Left ventricle myocardium inferior (tissue), 1 donor: ENCODE measurements at regions not wholly inside any gene's neighbourhood (a gene's known extent, or its start where the extent isn't known, plus 50 kb on each side); places are given as distances from the start of the nearest gene placed in this dataset.
"Not testable (repeated sequence)": the region's sequence is repeated elsewhere in the genome, so short reads cannot be mapped to it uniquely, and the experiment has no call there.

ENCODE experiments used
- DNase-seq: peaks from one replicate; pipeline ENCODE4 v3.0.0-alpha.2; 2020
- H3K27ac ChIP-seq: fragments of 200-600 bp; replicated peaks from 2 replicates; pipeline ENCODE4 v1.8.0; 2021
- H3K27me3 ChIP-seq: fragments of 200-600 bp; 2 replicates; pipeline ENCODE4 v1.8.0; 2021; ENCODE audit warnings: low read depth
- H3K36me3 ChIP-seq: fragments of 200-600 bp; 2 replicates; pipeline ENCODE4 v1.8.0; 2021
- H3K4me1 ChIP-seq: fragments of 200-600 bp; 2 replicates; pipeline ENCODE4 v1.8.0; 2021
- H3K4me3 ChIP-seq: fragments of 200-600 bp; 2 replicates; pipeline ENCODE4 v1.8.0; 2021; ENCODE audit warnings: mild to moderate bottlenecking, moderate library complexity
- H3K9me3 ChIP-seq: fragments of 200-600 bp; replicated peaks from 2 replicates; pipeline ENCODE4 v1.8.0; 2021
- intact Hi-C: fragments of 100-400 bp; cut with micrococcal nuclease; formaldehyde crosslinking; loops from one replicate; pipeline ENCODE4 v1.11.0; 2022
- donor health status: DM: no; HTN: yes; CAD: no; lungs with severe emphysema.

- H3K4me1 ChIP-seq, H3K4me3 ChIP-seq, H3K36me3 ChIP-seq, H3K27me3 ChIP-seq, DNase-seq, intact Hi-C loops, H3K9me3 ChIP-seq, H3K27ac ChIP-seq: not testable (repeated sequence)
Measured at GRCh38 chr5:176018598-176018997, 50.5 kb upstream of the THOC3 start.

- H3K27ac ChIP-seq, intact Hi-C loops, H3K9me3 ChIP-seq, H3K27me3 ChIP-seq, H3K4me1 ChIP-seq, H3K36me3 ChIP-seq, DNase-seq, H3K4me3 ChIP-seq: not testable (repeated sequence)
Measured at GRCh38 chr5:176020852-176021251, 52.7 kb upstream of the THOC3 start.

GRCh38 chr5:176023535-176023934 lies 55.4 kb upstream of the THOC3 start:
- H3K27ac ChIP-seq, H3K36me3 ChIP-seq, H3K4me1 ChIP-seq, H3K9me3 ChIP-seq, H3K4me3 ChIP-seq, intact Hi-C loops, H3K27me3 ChIP-seq, DNase-seq: not testable (repeated sequence)

- DNase-seq, H3K27me3 ChIP-seq, intact Hi-C loops, H3K36me3 ChIP-seq, H3K9me3 ChIP-seq, H3K4me3 ChIP-seq, H3K4me1 ChIP-seq, H3K27ac ChIP-seq: not testable (repeated sequence)
Measured at GRCh38 chr5:176029445-176029844, 61.3 kb upstream of the THOC3 start.

GRCh38 chr5:176030361-176031117 lies 62.4 kb upstream of the THOC3 start:
- H3K27me3 ChIP-seq, H3K9me3 ChIP-seq, DNase-seq, H3K4me1 ChIP-seq, H3K36me3 ChIP-seq, intact Hi-C loops, H3K27ac ChIP-seq, H3K4me3 ChIP-seq: not testable (repeated sequence)

GRCh38 chr5:176031118-176031510 lies 63.0 kb upstream of the THOC3 start:
- H3K4me3 ChIP-seq, H3K27me3 ChIP-seq, H3K36me3 ChIP-seq, H3K9me3 ChIP-seq, H3K4me1 ChIP-seq, DNase-seq, intact Hi-C loops, H3K27ac ChIP-seq: not testable (repeated sequence)

- H3K27me3 ChIP-seq, DNase-seq, intact Hi-C loops, H3K36me3 ChIP-seq, H3K4me1 ChIP-seq, H3K4me3 ChIP-seq, H3K27ac ChIP-seq, H3K9me3 ChIP-seq: not testable (repeated sequence)
Measured at GRCh38 chr5:176033186-176033585, 65.1 kb upstream of the THOC3 start.

- intact Hi-C loops, H3K4me1 ChIP-seq, H3K4me3 ChIP-seq, H3K9me3 ChIP-seq, DNase-seq, H3K36me3 ChIP-seq, H3K27ac ChIP-seq: not testable (repeated sequence)
- H3K27me3 ChIP-seq, result peaks cover 15% of the 10 kb centered on the region
Measured at GRCh38 chr5:176034407-176035200, 66.5 kb upstream of the THOC3 start.

- DNase-seq, H3K9me3 ChIP-seq, intact Hi-C loops, H3K4me1 ChIP-seq, H3K36me3 ChIP-seq, H3K27ac ChIP-seq, H3K4me3 ChIP-seq: not testable (repeated sequence)
- H3K27me3 ChIP-seq, result peaks cover 18% of the 10 kb centered on the region
Measured at GRCh38 chr5:176035201-176035530, 67.1 kb upstream of the THOC3 start.

- DNase-seq, H3K4me1 ChIP-seq, H3K36me3 ChIP-seq, H3K27ac ChIP-seq, intact Hi-C loops, H3K4me3 ChIP-seq, H3K9me3 ChIP-seq: not testable (repeated sequence)
- H3K27me3 ChIP-seq, result peaks cover 20% of the 10 kb centered on the region
Measured at GRCh38 chr5:176035816-176036308, 67.7 kb upstream of the THOC3 start.

GRCh38 chr5:176036391-176036790 lies 68.3 kb upstream of the THOC3 start:
- intact Hi-C loops, H3K9me3 ChIP-seq, H3K4me1 ChIP-seq, DNase-seq, H3K27ac ChIP-seq, H3K36me3 ChIP-seq, H3K4me3 ChIP-seq: not testable (repeated sequence)
- peaks cover 22% of the 10 kb centered on the region for H3K27me3 ChIP-seq

- H3K9me3 ChIP-seq, DNase-seq, H3K4me3 ChIP-seq, intact Hi-C loops, H3K36me3 ChIP-seq, H3K27ac ChIP-seq, H3K4me1 ChIP-seq: not testable (repeated sequence)
- H3K27me3 ChIP-seq, result peaks cover 27% of the 10 kb centered on the region
Measured at GRCh38 chr5:176037190-176037589, 69.1 kb upstream of the THOC3 start.

- H3K4me3 ChIP-seq, H3K27ac ChIP-seq, H3K4me1 ChIP-seq, intact Hi-C loops, H3K9me3 ChIP-seq, H3K36me3 ChIP-seq, DNase-seq: not testable (repeated sequence)
- peaks cover 27% of the 10 kb centered on the region for H3K27me3 ChIP-seq
Measured at GRCh38 chr5:176040105-176040801, 72.1 kb upstream of the THOC3 start.
